H1 (cell line): ENCODE measurements at regions not wholly inside any gene's neighbourhood (a gene's known extent, or its start where the extent isn't known, plus 50 kb on each side); places are given as distances from the start of the nearest gene placed in this dataset.

Experiments used
- ATF2 ChIP-seq: IDR thresholded peaks from 2 replicates; pipeline ENCODE4 v1.6.1; 2012; ENCODE audit warnings: low read length, inconsistent platforms
- CTCF ChIP-seq, 3 experiments: IDR thresholded peaks; 1 replicate in 2 of 3; 2 replicates in 1 of 3; pipeline versions ENCODE4 v1.5.1 to v1.6.1; 2011; ENCODE audit warnings: low read length in 3 of 3, mild to moderate bottlenecking in 3 of 3, inconsistent platforms in 2 of 3, low read depth in 1 of 3, moderate library complexity in 1 of 3; ENCODE audit not compliant: insufficient read depth in 1 of 3; ENCODE audit errors: control extremely low read depth in 1 of 3
- EZH2 ChIP-seq: fragments of 200-600 bp; sonication (generic); IDR thresholded peaks from 2 replicates; pipeline ENCODE4 v1.7.1; 2012; ENCODE audit warnings: low read depth, mild to moderate bottlenecking, moderate library complexity, low read length, inconsistent platforms; ENCODE audit not compliant: severe bottlenecking
- HDAC6 ChIP-seq: IDR thresholded peaks from one replicate; pipeline ENCODE4 v1.7.1; 2012; ENCODE audit warnings: low read depth, mild to moderate bottlenecking, inconsistent platforms, low read length, moderate library complexity
- JUND ChIP-seq: IDR thresholded peaks from 2 replicates; pipeline ENCODE4 v1.6.1; 2011; ENCODE audit warnings: mild to moderate bottlenecking, improper control_type of control experiment, low read length
- MAX ChIP-seq: IDR thresholded peaks from 2 replicates; pipeline ENCODE4 v1.6.1; 2012; ENCODE audit warnings: inconsistent platforms
- NRF1 ChIP-seq: IDR thresholded peaks from 2 replicates; pipeline ENCODE4 v1.6.1; 2011; ENCODE audit warnings: mild to moderate bottlenecking, low read depth, low read length, improper control_type of control experiment
- RXRA ChIP-seq: IDR thresholded peaks from 2 replicates; pipeline ENCODE4 v1.6.1; 2011; ENCODE audit warnings: low read depth, mild to moderate bottlenecking, low read length, moderate library complexity; ENCODE audit not compliant: insufficient read depth
- SIN3A ChIP-seq, 2 experiments: IDR thresholded peaks in 1 of 2; conservative IDR thresholded peaks in 1 of 2; 2 replicates each; pipeline ENCODE4 v1.6.1; 2011 to 2012; ENCODE audit warnings: low read length in 2 of 2, improper control_type of control experiment in 1 of 2, low read depth in 1 of 2, mild to moderate bottlenecking in 1 of 2
- SIRT6 ChIP-seq: IDR thresholded peaks from one replicate; pipeline ENCODE4 v1.7.1; 2012; ENCODE audit warnings: low read length, inconsistent platforms
- SP1 ChIP-seq: IDR thresholded peaks from 2 replicates; pipeline ENCODE4 v1.6.1; 2011; ENCODE audit warnings: low read depth, low read length
- SP2 ChIP-seq: IDR thresholded peaks from 2 replicates; pipeline ENCODE4 v1.6.1; 2012; ENCODE audit warnings: mild to moderate bottlenecking, low read length, inconsistent platforms
- TBP ChIP-seq: IDR thresholded peaks from 2 replicates; pipeline ENCODE4 v1.6.1; 2011; ENCODE audit warnings: low read depth, low read length, improper control_type of control experiment
- USF2 ChIP-seq: IDR thresholded peaks from 2 replicates; pipeline ENCODE4 v1.6.1; 2011; ENCODE audit warnings: low read length, improper control_type of control experiment

- no peak for TF ChIP-seq USF2
- no peak for TF ChIP-seq CTCF (IDR thresholded peaks at IDR 0.05; ENCODE audit: control extremely low read depth in 1 of 3, insufficient read depth in 1 of 3, low read depth in 1 of 3, low read length in 3 of 3)
- TF ChIP-seq JUND: no peak
- no peak for TF ChIP-seq RXRA
- TF ChIP-seq HDAC6: no peak
- TF ChIP-seq SIN3A (conservative IDR thresholded peaks at IDR 0.05 in 1 of 2, IDR thresholded peaks at IDR 0.05 in 1 of 2; ENCODE audit: low read depth in 1 of 2, low read length in 2 of 2): no peak
- TF ChIP-seq MAX: no peak
- no peak for TF ChIP-seq EZH2
- TF ChIP-seq SP2: no peak
- no peak for TF ChIP-seq SIRT6
- TF ChIP-seq NRF1: no peak
- TF ChIP-seq TBP: no peak
- TF ChIP-seq ATF2: no peak
- TF ChIP-seq SP1: no peak
Observed at GRCh38 chr7:153475239-153475638, 577.0 kb upstream of the DPP6 start.
